ENCODE measurements at regions not wholly inside any gene's neighbourhood (a gene's known extent, or its start where the extent isn't known, plus 50 kb on each side); places are given as distances from the start of the nearest gene placed in this dataset.

DNA sequence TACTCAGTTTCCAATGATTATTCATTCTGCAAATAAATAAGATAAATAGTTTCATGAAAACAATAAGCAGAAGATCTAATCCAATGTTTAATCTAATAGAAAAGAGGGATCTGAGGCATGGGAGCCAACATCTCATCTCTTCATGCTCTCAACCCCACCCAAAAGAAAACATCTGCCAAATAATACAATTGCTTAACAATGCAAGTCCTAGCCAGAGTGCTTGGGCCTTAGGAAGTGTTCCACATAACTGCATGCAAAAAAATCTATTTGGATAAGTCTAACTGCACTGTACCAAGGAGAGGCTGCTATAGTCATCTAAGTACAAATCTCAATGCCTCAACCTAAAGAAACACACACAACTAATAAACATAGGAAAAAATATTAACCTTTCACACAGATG, 606.0 kb downstream of the CDH9 start:
- TF ChIP-seq, protein P1, sequence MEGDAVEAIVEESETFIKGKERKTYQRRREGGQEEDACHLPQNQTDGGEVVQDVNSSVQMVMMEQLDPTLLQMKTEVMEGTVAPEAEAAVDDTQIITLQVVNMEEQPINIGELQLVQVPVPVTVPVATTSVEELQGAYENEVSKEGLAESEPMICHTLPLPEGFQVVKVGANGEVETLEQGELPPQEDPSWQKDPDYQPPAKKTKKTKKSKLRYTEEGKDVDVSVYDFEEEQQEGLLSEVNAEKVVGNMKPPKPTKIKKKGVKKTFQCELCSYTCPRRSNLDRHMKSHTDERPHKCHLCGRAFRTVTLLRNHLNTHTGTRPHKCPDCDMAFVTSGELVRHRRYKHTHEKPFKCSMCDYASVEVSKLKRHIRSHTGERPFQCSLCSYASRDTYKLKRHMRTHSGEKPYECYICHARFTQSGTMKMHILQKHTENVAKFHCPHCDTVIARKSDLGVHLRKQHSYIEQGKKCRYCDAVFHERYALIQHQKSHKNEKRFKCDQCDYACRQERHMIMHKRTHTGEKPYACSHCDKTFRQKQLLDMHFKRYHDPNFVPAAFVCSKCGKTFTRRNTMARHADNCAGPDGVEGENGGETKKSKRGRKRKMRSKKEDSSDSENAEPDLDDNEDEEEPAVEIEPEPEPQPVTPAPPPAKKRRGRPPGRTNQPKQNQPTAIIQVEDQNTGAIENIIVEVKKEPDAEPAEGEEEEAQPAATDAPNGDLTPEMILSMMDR (IDR thresholded peaks at IDR 0.05), result no peak
- TF ChIP-seq POLR2A (IDR thresholded peaks at IDR 0.05), result no peak
- no peak for TF ChIP-seq POLR2AphosphoS5 (IDR thresholded peaks at IDR 0.05)

Data from prostate gland (tissue), 2 donors.